AG10803 (cell line): ENCODE measurements at regions not wholly inside any gene's neighbourhood (a gene's known extent, or its start where the extent isn't known, plus 50 kb on each side); places are given as distances from the start of the nearest gene placed in this dataset.

ENCODE experiments used
- DNase-seq: peaks from one replicate; pipeline ENCODE4 v3.0.0; 2010; ENCODE audit warnings: low read depth
- H3K4me3 ChIP-seq: 2 replicates; pipeline ENCODE4 v1.5.1; 2011; ENCODE audit warnings: mild to moderate bottlenecking, low read length, control low read depth
- TF ChIP-seq, protein P1 (sequence below): conservative IDR thresholded peaks from 2 replicates; pipeline ENCODE4 v1.5.1; 2011; ENCODE audit warnings: mild to moderate bottlenecking, low read length, control low read depth, inconsistent platforms

DNA sequence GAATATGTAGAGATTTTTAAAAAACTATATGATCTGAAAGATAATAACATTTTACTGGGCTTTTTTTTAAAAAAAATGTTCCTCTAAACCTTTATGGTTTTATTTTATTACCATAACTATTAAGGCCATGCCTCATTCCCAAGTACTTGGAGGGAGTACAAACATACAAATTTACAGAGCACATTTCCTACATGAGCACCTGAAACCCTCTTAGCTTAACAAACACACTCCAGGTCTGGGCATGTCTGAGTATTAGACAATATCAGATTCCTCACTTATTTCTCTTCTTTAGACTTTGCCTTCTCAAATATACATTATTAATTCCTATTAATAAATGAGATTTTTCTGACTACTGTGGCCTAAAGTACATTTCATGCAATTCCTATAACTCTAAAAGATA lies 319.2 kb downstream of the SLCO4C1 start:
- no peak for DNase-seq
- TF ChIP-seq, protein P1, sequence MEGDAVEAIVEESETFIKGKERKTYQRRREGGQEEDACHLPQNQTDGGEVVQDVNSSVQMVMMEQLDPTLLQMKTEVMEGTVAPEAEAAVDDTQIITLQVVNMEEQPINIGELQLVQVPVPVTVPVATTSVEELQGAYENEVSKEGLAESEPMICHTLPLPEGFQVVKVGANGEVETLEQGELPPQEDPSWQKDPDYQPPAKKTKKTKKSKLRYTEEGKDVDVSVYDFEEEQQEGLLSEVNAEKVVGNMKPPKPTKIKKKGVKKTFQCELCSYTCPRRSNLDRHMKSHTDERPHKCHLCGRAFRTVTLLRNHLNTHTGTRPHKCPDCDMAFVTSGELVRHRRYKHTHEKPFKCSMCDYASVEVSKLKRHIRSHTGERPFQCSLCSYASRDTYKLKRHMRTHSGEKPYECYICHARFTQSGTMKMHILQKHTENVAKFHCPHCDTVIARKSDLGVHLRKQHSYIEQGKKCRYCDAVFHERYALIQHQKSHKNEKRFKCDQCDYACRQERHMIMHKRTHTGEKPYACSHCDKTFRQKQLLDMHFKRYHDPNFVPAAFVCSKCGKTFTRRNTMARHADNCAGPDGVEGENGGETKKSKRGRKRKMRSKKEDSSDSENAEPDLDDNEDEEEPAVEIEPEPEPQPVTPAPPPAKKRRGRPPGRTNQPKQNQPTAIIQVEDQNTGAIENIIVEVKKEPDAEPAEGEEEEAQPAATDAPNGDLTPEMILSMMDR: no peak

DNA sequence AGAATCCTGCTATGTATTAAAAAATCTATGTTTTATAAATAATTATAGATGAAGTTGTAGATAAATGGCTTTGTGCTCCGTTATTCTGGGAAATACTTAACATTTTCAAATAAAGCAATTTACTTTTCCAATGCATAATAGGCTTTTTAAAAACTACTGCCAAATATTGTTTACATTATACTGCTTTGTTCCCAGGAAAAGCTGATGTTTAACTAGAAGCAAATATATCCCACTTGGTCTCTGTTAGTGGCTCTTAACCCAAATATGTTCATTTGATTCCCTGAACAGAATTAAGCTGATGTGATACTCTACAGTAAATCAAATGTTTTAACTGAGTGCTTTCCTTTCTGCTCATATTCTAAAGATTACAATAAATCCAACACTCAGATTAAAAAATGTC lies 326.3 kb downstream of the SLCO4C1 start:
- TF ChIP-seq, protein P1: no peak
- no peak for DNase-seq
- no peak overlapping the region for H3K4me3 ChIP-seq

More for the DNA sequence above, 319.2 kb downstream of the SLCO4C1 start:
- H3K4me3 ChIP-seq: no peak overlapping the region

GRCh38 chr5:101966476-101966875 lies 329.6 kb downstream of the SLCO4C1 start:
- TF ChIP-seq, protein P1: no peak
- no peak for DNase-seq
- H3K4me3 ChIP-seq: no peak overlapping the region

- no peak for DNase-seq
- TF ChIP-seq, protein P1: no peak
- no peak overlapping the region for H3K4me3 ChIP-seq
These were observed 340.2 kb downstream of the SLCO4C1 start for GRCh38 chr5:101955891-101956290.

DNA sequence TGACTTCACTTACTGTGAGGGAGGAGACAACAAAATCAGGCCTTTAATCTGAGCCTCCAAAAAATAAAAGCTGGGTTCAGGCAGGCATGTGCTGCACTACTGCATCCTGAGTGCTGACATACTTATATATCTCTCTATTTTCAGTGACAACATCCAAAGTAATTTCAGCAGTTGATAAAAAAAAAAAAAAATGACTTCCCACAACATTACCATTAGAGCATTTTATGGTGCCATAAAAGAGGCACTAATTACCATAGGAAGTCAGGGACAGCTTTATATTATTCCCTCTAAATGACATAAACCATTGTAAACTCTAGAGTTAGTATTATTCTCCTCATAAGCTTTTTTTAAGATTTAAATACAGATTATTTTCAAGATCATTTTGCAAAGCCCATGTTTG lies 346.1 kb downstream of the SLCO4C1 start:
- TF ChIP-seq, protein P1: no peak
- no peak for DNase-seq
- H3K4me3 ChIP-seq: no peak overlapping the region

GRCh38 chr5:101948615-101949014 lies 347.5 kb downstream of the SLCO4C1 start:
- TF ChIP-seq, protein P1: no peak
- no peak overlapping the region for H3K4me3 ChIP-seq
- no peak for DNase-seq

DNA sequence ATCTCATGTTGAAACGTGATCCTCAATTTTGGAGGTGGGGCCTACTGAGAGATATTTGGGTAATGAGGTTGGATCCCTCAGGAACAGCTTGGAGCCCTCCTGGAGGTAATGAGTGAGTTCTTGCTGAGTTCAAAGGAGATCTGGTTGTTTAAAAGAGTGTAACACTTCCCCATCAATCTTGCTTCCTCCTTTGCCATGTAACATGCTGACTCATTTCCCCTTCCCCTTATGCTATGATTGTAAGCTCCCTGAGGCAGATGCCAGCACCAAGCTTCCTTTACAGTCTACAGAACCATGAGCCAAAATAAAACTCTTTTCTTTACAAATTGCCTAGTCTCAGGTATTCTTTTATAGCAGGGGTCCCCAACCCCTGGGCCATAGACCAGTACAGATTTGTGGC lies 352.3 kb downstream of the SLCO4C1 start:
- TF ChIP-seq, protein P1: no peak
- H3K4me3 ChIP-seq: no peak overlapping the region
- DNase-seq: no peak
